HTR-8/SVneo (cell line): ENCODE measurements at regions not wholly inside any gene's neighbourhood (a gene's known extent, or its start where the extent isn't known, plus 50 kb on each side); places are given as distances from the start of the nearest gene placed in this dataset.
A peak's percentile ranks its signal among the peaks of the same experiment; 100 is the strongest.

Experiments
- DNase-seq: peaks from one replicate; pipeline ENCODE4 v3.0.0; 2011; ENCODE audit warnings: low spot score, mixed read lengths; ENCODE audit not compliant: insufficient read length
- FAIRE-seq: peaks from 2 replicates; lab custom pipeline; 2011; peaks lifted over from hg19 to GRCh38; lab: Jason Lieb, UNC

- FAIRE-seq (no peak), DNase-seq (no peak)
Measured at GRCh38 chr21:14871861-14872260, 192.9 kb downstream of the NRIP1 start.

GRCh38 chr21:14870853-14871149 is 194.0 kb downstream of the NRIP1 start:
- FAIRE-seq (no peak), DNase-seq (no peak)

GRCh38 chr21:14869984-14870852 is 194.6 kb downstream of the NRIP1 start:
- FAIRE-seq, result no peak
- DNase-seq, result no peak

- FAIRE-seq (no peak), DNase-seq (no peak)
Measured at GRCh38 chr21:14866859-14867765, 197.7 kb downstream of the NRIP1 start.

GRCh38 chr21:14864211-14865021 is 200.4 kb downstream of the NRIP1 start:
- no peak for FAIRE-seq

GRCh38 chr21:14863745-14864210 is 201.0 kb downstream of the NRIP1 start:
- DNase-seq, result no peak
- peak; percentile 9 for FAIRE-seq

More at GRCh38 chr21:14864211-14865021, 200.4 kb downstream of the NRIP1 start:
- no peak for DNase-seq

GRCh38 chr21:14862794-14863720 is 201.7 kb downstream of the NRIP1 start:
- no peak for DNase-seq
- no peak for FAIRE-seq

GRCh38 chr21:14858311-14858710 is 206.5 kb downstream of the NRIP1 start:
- FAIRE-seq, result no peak
- no peak for DNase-seq

GRCh38 chr21:14857529-14857928 is 207.3 kb downstream of the NRIP1 start:
- no peak for FAIRE-seq
- no peak for DNase-seq

- no peak for FAIRE-seq
- DNase-seq, result peak; percentile 10
Measured at GRCh38 chr21:14850394-14850793, 214.4 kb downstream of the NRIP1 start.

- no peak for FAIRE-seq
- no peak for DNase-seq
Measured at GRCh38 chr21:14846621-14847020, 218.2 kb downstream of the NRIP1 start.

GRCh38 chr21:14844001-14844400 is 220.8 kb downstream of the NRIP1 start:
- FAIRE-seq, result no peak
- DNase-seq, result no peak

GRCh38 chr21:14842601-14843000 is 222.2 kb downstream of the NRIP1 start:
- no peak for DNase-seq
- FAIRE-seq, result no peak

- no peak for FAIRE-seq
Measured at GRCh38 chr21:14841511-14842472, 223.0 kb downstream of the NRIP1 start.

GRCh38 chr21:14838400-14838799 is 226.4 kb downstream of the NRIP1 start:
- DNase-seq (no peak), FAIRE-seq (no peak)

More at GRCh38 chr21:14841511-14842472, 223.0 kb downstream of the NRIP1 start:
- DNase-seq, result no peak

GRCh38 chr21:14836950-14837349 is 227.8 kb downstream of the NRIP1 start:
- DNase-seq, result no peak
- FAIRE-seq, result no peak

GRCh38 chr21:14833666-14834351 is 231.0 kb downstream of the NRIP1 start:
- FAIRE-seq (no peak), DNase-seq (no peak)
